Ascending aorta (tissue), 2 donors: ENCODE measurements at regions not wholly inside any gene's neighbourhood (a gene's known extent, or its start where the extent isn't known, plus 50 kb on each side); places are given as distances from the start of the nearest gene placed in this dataset.

Experiments
- DNase-seq, 2 donors: peaks; one replicate each; pipeline ENCODE4 v3.0.0-alpha.2; 2019; ENCODE audit warnings: low spot score in 2 of 2
- H3K27ac ChIP-seq, 2 donors: fragments of 200-600 bp; sonication (generic); one replicate each; pipeline ENCODE4 v1.5.1; 2016 to 2017; ENCODE audit warnings: mild to moderate bottlenecking in 1 of 2
- H3K27me3 ChIP-seq: fragments of 200-600 bp; sonication (generic); one replicate; pipeline ENCODE4 v1.5.1; 2017
- H3K36me3 ChIP-seq, 2 donors: fragments of 200-600 bp; sonication (generic); one replicate each; pipeline ENCODE4 v1.5.1; 2016
- H3K4me1 ChIP-seq, 2 donors: fragments of 200-600 bp; sonication (generic); one replicate each; pipeline ENCODE4 v1.5.1; 2016 to 2017; ENCODE audit warnings: mild to moderate bottlenecking in 1 of 2
- H3K4me3 ChIP-seq, 2 donors: fragments of 200-600 bp; sonication (generic); one replicate each; pipeline ENCODE4 v1.5.1; 2016 to 2017; ENCODE audit warnings: mild to moderate bottlenecking in 1 of 2
- H3K9me3 ChIP-seq, 2 donors: fragments of 200-600 bp; sonication (generic); one replicate each; pipeline ENCODE4 v1.5.1; 2016
- intact Hi-C: fragments of 100-400 bp; cut with DNase I; formaldehyde crosslinking; loops from one replicate; pipeline ENCODE4 v1.15.1; 2023
- TF ChIP-seq, protein P1 (sequence below), 3 experiments: fragments of 200-600 bp in 2 of 3; fragments of 450-650 bp in 1 of 3; sonication (generic) in 2 of 3; IDR thresholded peaks; one replicate each; pipeline ENCODE4 v1.5.1; 2016 to 2019; ENCODE audit warnings: antibody characterized with exemption in 3 of 3, mild to moderate bottlenecking in 1 of 3, moderate library complexity in 1 of 3

DNA sequence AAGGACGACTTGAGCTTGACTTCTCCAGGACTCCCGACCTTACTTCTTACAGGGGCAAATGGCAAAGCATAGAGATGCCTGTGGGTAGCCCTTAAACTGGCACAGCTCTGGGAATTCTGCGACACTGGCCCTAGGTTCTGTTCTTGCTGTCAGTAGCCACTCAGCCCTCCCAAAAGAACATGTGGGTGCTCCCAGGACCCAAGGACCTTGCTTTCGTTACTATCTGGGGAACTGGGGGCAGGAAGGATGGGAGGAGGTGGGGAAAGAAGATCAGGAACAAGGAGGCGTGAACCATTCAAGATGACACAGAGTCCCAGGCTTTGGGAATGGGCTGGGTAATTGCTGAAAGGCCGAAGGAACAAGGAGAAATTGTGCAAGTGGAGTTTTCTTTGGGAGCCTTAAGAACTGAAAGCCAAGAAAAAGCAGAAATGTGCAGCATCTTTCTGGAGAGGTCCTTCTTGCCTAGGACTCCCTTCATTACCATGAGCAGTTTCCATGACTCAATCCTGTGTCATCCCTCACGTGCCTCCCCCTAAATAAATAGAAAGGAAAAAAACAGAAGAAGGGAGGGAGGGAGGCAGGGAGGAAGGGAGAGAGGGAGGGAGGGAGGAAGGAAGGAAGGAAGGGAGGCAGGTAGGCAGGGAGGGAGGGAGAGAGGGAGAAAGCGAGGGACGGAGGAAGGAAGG, 284.6 kb upstream of the FOXQ1 start:
- Histone ChIP-seq H3K27me3 (no peaks in the 10 kb centered on the region), H3K9me3 (no peaks in the 10 kb centered on the region), H3K36me3 (no peaks in the 10 kb centered on the region), H3K4me3 (no peak overlapping the region), H3K4me1 (no peaks in the 10 kb centered on the region), H3K27ac (no peak overlapping the region)
- TF ChIP-seq, protein P1, sequence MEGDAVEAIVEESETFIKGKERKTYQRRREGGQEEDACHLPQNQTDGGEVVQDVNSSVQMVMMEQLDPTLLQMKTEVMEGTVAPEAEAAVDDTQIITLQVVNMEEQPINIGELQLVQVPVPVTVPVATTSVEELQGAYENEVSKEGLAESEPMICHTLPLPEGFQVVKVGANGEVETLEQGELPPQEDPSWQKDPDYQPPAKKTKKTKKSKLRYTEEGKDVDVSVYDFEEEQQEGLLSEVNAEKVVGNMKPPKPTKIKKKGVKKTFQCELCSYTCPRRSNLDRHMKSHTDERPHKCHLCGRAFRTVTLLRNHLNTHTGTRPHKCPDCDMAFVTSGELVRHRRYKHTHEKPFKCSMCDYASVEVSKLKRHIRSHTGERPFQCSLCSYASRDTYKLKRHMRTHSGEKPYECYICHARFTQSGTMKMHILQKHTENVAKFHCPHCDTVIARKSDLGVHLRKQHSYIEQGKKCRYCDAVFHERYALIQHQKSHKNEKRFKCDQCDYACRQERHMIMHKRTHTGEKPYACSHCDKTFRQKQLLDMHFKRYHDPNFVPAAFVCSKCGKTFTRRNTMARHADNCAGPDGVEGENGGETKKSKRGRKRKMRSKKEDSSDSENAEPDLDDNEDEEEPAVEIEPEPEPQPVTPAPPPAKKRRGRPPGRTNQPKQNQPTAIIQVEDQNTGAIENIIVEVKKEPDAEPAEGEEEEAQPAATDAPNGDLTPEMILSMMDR (IDR thresholded peaks at IDR 0.05): no peak
- intact Hi-C loops: no loop called here
- no peak for DNase-seq

DNA sequence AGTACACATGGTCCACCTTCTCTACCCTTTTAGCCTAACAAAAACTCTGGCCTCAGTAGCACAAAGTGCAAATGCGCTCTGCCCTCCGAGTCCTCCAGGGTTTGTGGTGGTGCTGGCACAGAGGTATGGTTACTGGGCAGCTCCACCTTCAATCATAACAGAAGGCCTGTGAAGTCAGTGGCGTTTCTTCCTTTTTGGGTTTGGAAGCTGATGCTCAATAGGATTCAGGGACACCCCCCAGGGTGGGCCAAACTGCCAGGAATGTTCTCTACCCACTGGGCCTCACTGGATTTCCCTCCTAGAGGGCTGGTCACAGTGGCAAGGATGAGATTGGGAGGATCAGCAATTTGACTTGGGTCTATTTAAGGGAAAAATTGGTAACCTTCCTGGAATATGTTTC, 286.1 kb upstream of the FOXQ1 start:
- H3K4me1 ChIP-seq: no peaks in the 10 kb centered on the region
- no peaks in the 10 kb centered on the region for H3K36me3 ChIP-seq
- DNase-seq: no peak
- H3K4me3 ChIP-seq: no peak overlapping the region
- no peak overlapping the region for H3K27ac ChIP-seq
- TF ChIP-seq, protein P1 (IDR thresholded peaks at IDR 0.05): no peak
- intact Hi-C loops: no loop called here
- H3K9me3 ChIP-seq: no peaks in the 10 kb centered on the region
- no peaks in the 10 kb centered on the region for H3K27me3 ChIP-seq

DNA sequence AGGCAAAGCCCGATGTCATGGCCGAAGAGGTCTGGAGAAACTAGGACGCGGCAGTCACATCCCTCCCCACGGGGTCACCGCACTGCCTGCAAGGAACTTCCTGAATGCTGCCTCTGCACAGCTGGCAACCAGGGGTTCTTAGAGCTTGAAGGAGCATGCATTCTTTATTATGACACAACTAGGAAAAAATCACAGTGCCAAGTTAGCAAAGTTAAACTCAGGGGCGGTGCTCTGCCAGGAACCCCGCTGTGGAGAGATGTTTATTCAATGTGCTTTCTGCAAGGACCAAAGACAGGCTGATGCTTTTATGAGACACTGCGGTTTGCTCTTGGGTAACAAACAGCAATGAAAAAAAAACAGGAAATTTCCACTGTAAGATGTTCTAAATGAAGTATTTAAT, 287.3 kb upstream of the FOXQ1 start:
- H3K9me3 ChIP-seq: no peaks in the 10 kb centered on the region
- H3K4me1 ChIP-seq: no peaks in the 10 kb centered on the region
- TF ChIP-seq, protein P1 (IDR thresholded peaks at IDR 0.05): no peak
- intact Hi-C loops: no loop called here
- H3K27me3 ChIP-seq: no peaks in the 10 kb centered on the region
- DNase-seq: no peak
- H3K4me3 ChIP-seq: no peak overlapping the region
- no peak overlapping the region for H3K27ac ChIP-seq
- no peaks in the 10 kb centered on the region for H3K36me3 ChIP-seq

GRCh38 chr6:1024161-1024560, 287.7 kb upstream of the FOXQ1 start:
- intact Hi-C loops: no loop called here
- no peaks in the 10 kb centered on the region for H3K4me1 ChIP-seq
- H3K27ac ChIP-seq: no peak overlapping the region
- H3K9me3 ChIP-seq: no peaks in the 10 kb centered on the region
- no peak for DNase-seq
- H3K27me3 ChIP-seq: no peaks in the 10 kb centered on the region
- TF ChIP-seq, protein P1 (IDR thresholded peaks at IDR 0.05): no peak
- H3K4me3 ChIP-seq: no peak overlapping the region
- H3K36me3 ChIP-seq: no peaks in the 10 kb centered on the region

- H3K27ac ChIP-seq: no peak overlapping the region
- intact Hi-C loops: no loop called here
- no peaks in the 10 kb centered on the region for H3K36me3 ChIP-seq
- DNase-seq: no peak
- H3K4me1 ChIP-seq: no peaks in the 10 kb centered on the region
- no peak overlapping the region for H3K4me3 ChIP-seq
- H3K27me3 ChIP-seq: no peaks in the 10 kb centered on the region
- H3K9me3 ChIP-seq: no peaks in the 10 kb centered on the region
- TF ChIP-seq, protein P1 (IDR thresholded peaks at IDR 0.05): no peak
Measured at GRCh38 chr6:1023229-1023628, 288.7 kb upstream of the FOXQ1 start.

GRCh38 chr6:1022719-1023118, 289.2 kb upstream of the FOXQ1 start:
- intact Hi-C loops: no loop called here
- Histone ChIP-seq H3K36me3 (no peaks in the 10 kb centered on the region), H3K9me3 (no peaks in the 10 kb centered on the region), H3K4me3 (no peak overlapping the region), H3K4me1 (no peaks in the 10 kb centered on the region), H3K27ac (no peak overlapping the region), H3K27me3 (no peaks in the 10 kb centered on the region)
- TF ChIP-seq, protein P1 (IDR thresholded peaks at IDR 0.05): no peak
- no peak for DNase-seq
